GM12878 (cell line): ENCODE measurements at regions not wholly inside any gene's neighbourhood (a gene's known extent, or its start where the extent isn't known, plus 50 kb on each side); places are given as distances from the start of the nearest gene placed in this dataset.

Source experiments
- ATAC-seq: fragments of 200-7000 bp; cut with Tn5 transposase; 3 replicates; pipeline ENCODE4 v1.9.1; 2020; ENCODE audit warnings: mild to moderate bottlenecking, moderate library complexity
- BruUV-seq: library from RNA; stranded (reverse); fragments of 400-500 nt; replicated peaks from 2 replicates; lab custom pipeline; 2021; lab: Mats Ljungman, UMichigan
- CTCF ChIA-PET: fragments of 300-600 bp; sonication (Branson Sonifier 250); formaldehyde crosslinking; extraction: SDS; loops from one replicate; lab custom pipeline; 2021; ENCODE audit warnings: inconsistent platforms; lab: Yijun Ruan, JAX
- POLR2A ChIA-PET: fragments of 350-600 bp; formaldehyde crosslinking; extraction: SDS; loops from one replicate; lab custom pipeline; 2021; ENCODE audit warnings: inconsistent platforms; lab: Charles Lee
- RAD21 ChIA-PET: fragments of 300-600 bp; sonication (Branson Sonifier 250); formaldehyde crosslinking; loops from one replicate; lab custom pipeline; 2023; ENCODE audit warnings: antibody characterized with exemption; ENCODE audit not compliant: unreplicated experiment; lab: Charles Lee
- SMC1A ChIA-PET: fragments of 300-600 bp; sonication (Branson Sonifier 250); formaldehyde crosslinking; loops from one replicate; lab custom pipeline; 2023; ENCODE audit not compliant: unreplicated experiment, uncharacterized antibody; lab: Charles Lee
- DNase-seq: peaks from one replicate; pipeline ENCODE4 v3.0.0-alpha.2; 2011; ENCODE audit warnings: low read depth, low spot score
- FAIRE-seq: peaks from 3 replicates; lab custom pipeline; 2011; peaks lifted over from hg19 to GRCh38; lab: Jason Lieb, UNC
- H2AFZ ChIP-seq: 2 replicates; pipeline ENCODE4 v1.6.0; 2011; ENCODE audit warnings: low read depth, low read length, control low read depth; ENCODE audit not compliant: control insufficient read depth
- H3K27ac ChIP-seq: 2 replicates; pipeline ENCODE4 v1.5.1; 2011; ENCODE audit warnings: control low read depth; ENCODE audit not compliant: control insufficient read depth, insufficient read depth
- H3K27me3 ChIP-seq, 2 experiments: replicated peaks in 1 of 2; 2 replicates each; pipeline versions ENCODE4 v1.6.0 to v1.6.1; 2011; ENCODE audit warnings: low read length in 1 of 2; ENCODE audit not compliant: control insufficient read depth in 2 of 2, insufficient read depth in 2 of 2
- H3K36me3 ChIP-seq, 2 experiments: 2 replicates each; pipeline ENCODE4 v1.5.1; 2011; ENCODE audit warnings: low read length in 1 of 2; ENCODE audit not compliant: control insufficient read depth in 2 of 2, insufficient read depth in 2 of 2
- H3K4me1 ChIP-seq: 2 replicates; pipeline ENCODE4 v1.6.1; 2011; ENCODE audit warnings: mild to moderate bottlenecking, low read length, moderate library complexity, mixed read lengths; ENCODE audit not compliant: control insufficient read depth, insufficient read depth
- H3K4me2 ChIP-seq: 2 replicates; pipeline ENCODE4 v1.6.0; 2011; ENCODE audit warnings: control low read depth; ENCODE audit not compliant: control insufficient read depth, insufficient read depth
- H3K4me3 ChIP-seq: fragments of 200-600 bp; sonication (generic); 2 replicates; pipeline ENCODE4 v1.5.1; 2016
- H3K79me2 ChIP-seq: 2 replicates; pipeline ENCODE4 v1.6.0; 2011; ENCODE audit warnings: low read length; ENCODE audit not compliant: control insufficient read depth, insufficient read depth
- H3K9ac ChIP-seq: 2 replicates; pipeline ENCODE4 v1.8.0; 2011; ENCODE audit warnings: low read length, control low read depth, mixed read lengths; ENCODE audit not compliant: control insufficient read depth, insufficient read depth
- H3K9me3 ChIP-seq: replicated peaks from 3 replicates; pipeline ENCODE4 v1.5.1; 2011; ENCODE audit warnings: mild to moderate bottlenecking, low read length; ENCODE audit not compliant: control insufficient read depth, insufficient read depth
- H4K20me1 ChIP-seq: 2 replicates; pipeline ENCODE4 v1.6.0; 2011; ENCODE audit not compliant: control insufficient read depth, insufficient read depth
- CBFB ChIP-seq: IDR thresholded peaks from 2 replicates; pipeline ENCODE4 v1.6.1; 2016; ENCODE audit warnings: antibody characterized with exemption, low read depth
- CREB1 ChIP-seq: IDR thresholded peaks from 2 replicates; pipeline ENCODE4 v1.6.1; 2012; ENCODE audit warnings: low read depth, mild to moderate bottlenecking, inconsistent platforms
- EGR1 ChIP-seq, 2 experiments: IDR thresholded peaks; 1 replicate in 1 of 2; 2 replicates in 1 of 2; pipeline ENCODE4 v1.6.1; 2011 to 2012; ENCODE audit warnings: low read depth in 2 of 2, low read length in 2 of 2, borderline replicate concordance in 1 of 2, mild to moderate bottlenecking in 1 of 2, moderate library complexity in 1 of 2
- FOS ChIP-seq: IDR thresholded peaks from 3 replicates; pipeline ENCODE4 v1.6.1; 2011; ENCODE audit warnings: borderline replicate concordance; ENCODE audit not compliant: insufficient read length; ENCODE audit errors: extremely low read depth
- NKRF ChIP-seq: fragments of 450-650 bp; conservative IDR thresholded peaks from 2 replicates; pipeline ENCODE4 v1.6.1; 2017; ENCODE audit warnings: mild to moderate bottlenecking, moderate library complexity
- POLR2A ChIP-seq: IDR thresholded peaks from 2 replicates; pipeline ENCODE4 v1.6.1; 2011; ENCODE audit warnings: low read depth, mild to moderate bottlenecking, low read length
- POLR2AphosphoS5 ChIP-seq: IDR thresholded peaks from 2 replicates; pipeline ENCODE4 v1.6.1; 2011; ENCODE audit warnings: mild to moderate bottlenecking, low read length, inconsistent platforms
- RB1 ChIP-seq: fragments of 450-650 bp; formaldehyde crosslinking; IDR thresholded peaks from 2 replicates; pipeline ENCODE4 v1.6.1; 2017; ENCODE audit warnings: mild to moderate bottlenecking, borderline replicate concordance
- RBBP5 ChIP-seq: fragments of 200-600 bp; sonication (generic); conservative IDR thresholded peaks from 2 replicates; pipeline ENCODE4 v1.6.1; 2016
- RELA ChIP-seq: fragments of 450-650 bp; IDR thresholded peaks from 2 replicates; pipeline ENCODE4 v1.8.0; 2014; ENCODE audit warnings: borderline replicate concordance; ENCODE audit not compliant: partially characterized antibody
- YY1 ChIP-seq: IDR thresholded peaks from 2 replicates; pipeline ENCODE4 v1.6.1; 2011; ENCODE audit warnings: low read depth, mild to moderate bottlenecking, low read length
- WGBS: methylation state at CpG from one replicate; pipeline ENCODE4 v1.1.6; 2016; ENCODE audit warnings: low lambda C conversion rate; ENCODE audit not compliant: insufficient replicate concordance, insufficient coverage; ENCODE audit errors: missing lambda C conversion rate; 5-methylcytosine and 5-hydroxymethylcytosine counted together
- in situ Hi-C: fragments of 300-500 bp; cut with MboI; formaldehyde crosslinking; loops from 9 replicates; pipeline ENCODE4 v1.14.3; 2018; ENCODE audit warnings: mixed read lengths
- intact Hi-C: fragments of 100-400 bp; cut with micrococcal nuclease; formaldehyde crosslinking; loops from one replicate; pipeline ENCODE4 v1.14.2; 2022; ENCODE audit not compliant: unreplicated experiment
- TF ChIP-seq, protein P1 (sequence below): fragments of 150-350 bp; IDR thresholded peaks from 2 replicates; pipeline ENCODE4 v1.6.1; 2014; ENCODE audit warnings: mild to moderate bottlenecking, low read depth, low read length
- TF ChIP-seq, protein P2 (sequence below), 3 experiments: IDR thresholded peaks in 2 of 3; conservative IDR thresholded peaks in 1 of 3; 2 replicates each; pipeline ENCODE4 v1.5.1; 2011; ENCODE audit warnings: low read depth in 3 of 3, low read length in 3 of 3, mild to moderate bottlenecking in 3 of 3, control low read depth in 2 of 3, moderate library complexity in 2 of 3, inconsistent platforms in 1 of 3, mixed read lengths in 1 of 3; ENCODE audit not compliant: control insufficient read depth in 2 of 3, insufficient read depth in 1 of 3; ENCODE audit errors: extremely low read depth in 1 of 3

GRCh38 chr21:20151741-20152140 is 846.5 kb upstream of the NCAM2 start:
- FAIRE-seq (no peak), ATAC-seq (no peak), DNase-seq (no peak)
- Histone ChIP-seq H3K27me3 (no peaks in the 10 kb centered on the region), H3K79me2 (no peaks in the 10 kb centered on the region), H3K27ac (no peak overlapping the region), H3K9me3 (no peaks in the 10 kb centered on the region; the same call in 2 of the 3 replicates), H3K36me3 (no peaks in the 10 kb centered on the region), H4K20me1 (no peaks in the 10 kb centered on the region), H3K4me1 (no peaks in the 10 kb centered on the region), H3K9ac (no peak overlapping the region), H2AFZ (no peak overlapping the region), H3K4me3 (no peak overlapping the region)
- WGBS = 53% methylated on average over 1 of the region's 1 CpG
- ChIA-PET POLR2A (no interaction called here), RAD21 (no interaction called here), CTCF (no interaction called here)
- intact Hi-C loops = no loop called here
- BruUV-seq = no TSS peak
- no peak for TF ChIP-seq FOS
- no peak for TF ChIP-seq EGR1 (IDR thresholded peaks at IDR 0.05; ENCODE audit: borderline replicate concordance in 1 of 2, low read depth in 2 of 2, low read length in 2 of 2)
- TF ChIP-seq, protein P1, sequence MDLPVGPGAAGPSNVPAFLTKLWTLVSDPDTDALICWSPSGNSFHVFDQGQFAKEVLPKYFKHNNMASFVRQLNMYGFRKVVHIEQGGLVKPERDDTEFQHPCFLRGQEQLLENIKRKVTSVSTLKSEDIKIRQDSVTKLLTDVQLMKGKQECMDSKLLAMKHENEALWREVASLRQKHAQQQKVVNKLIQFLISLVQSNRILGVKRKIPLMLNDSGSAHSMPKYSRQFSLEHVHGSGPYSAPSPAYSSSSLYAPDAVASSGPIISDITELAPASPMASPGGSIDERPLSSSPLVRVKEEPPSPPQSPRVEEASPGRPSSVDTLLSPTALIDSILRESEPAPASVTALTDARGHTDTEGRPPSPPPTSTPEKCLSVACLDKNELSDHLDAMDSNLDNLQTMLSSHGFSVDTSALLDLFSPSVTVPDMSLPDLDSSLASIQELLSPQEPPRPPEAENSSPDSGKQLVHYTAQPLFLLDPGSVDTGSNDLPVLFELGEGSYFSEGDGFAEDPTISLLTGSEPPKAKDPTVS = no peak
- TF ChIP-seq YY1 = no peak
- no peak for TF ChIP-seq NKRF
- TF ChIP-seq POLR2A = no peak
- TF ChIP-seq RBBP5 = no peak
- TF ChIP-seq CREB1 = no peak
- TF ChIP-seq, protein P2, sequence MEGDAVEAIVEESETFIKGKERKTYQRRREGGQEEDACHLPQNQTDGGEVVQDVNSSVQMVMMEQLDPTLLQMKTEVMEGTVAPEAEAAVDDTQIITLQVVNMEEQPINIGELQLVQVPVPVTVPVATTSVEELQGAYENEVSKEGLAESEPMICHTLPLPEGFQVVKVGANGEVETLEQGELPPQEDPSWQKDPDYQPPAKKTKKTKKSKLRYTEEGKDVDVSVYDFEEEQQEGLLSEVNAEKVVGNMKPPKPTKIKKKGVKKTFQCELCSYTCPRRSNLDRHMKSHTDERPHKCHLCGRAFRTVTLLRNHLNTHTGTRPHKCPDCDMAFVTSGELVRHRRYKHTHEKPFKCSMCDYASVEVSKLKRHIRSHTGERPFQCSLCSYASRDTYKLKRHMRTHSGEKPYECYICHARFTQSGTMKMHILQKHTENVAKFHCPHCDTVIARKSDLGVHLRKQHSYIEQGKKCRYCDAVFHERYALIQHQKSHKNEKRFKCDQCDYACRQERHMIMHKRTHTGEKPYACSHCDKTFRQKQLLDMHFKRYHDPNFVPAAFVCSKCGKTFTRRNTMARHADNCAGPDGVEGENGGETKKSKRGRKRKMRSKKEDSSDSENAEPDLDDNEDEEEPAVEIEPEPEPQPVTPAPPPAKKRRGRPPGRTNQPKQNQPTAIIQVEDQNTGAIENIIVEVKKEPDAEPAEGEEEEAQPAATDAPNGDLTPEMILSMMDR (IDR thresholded peaks at IDR 0.05 in 2 of 3, conservative IDR thresholded peaks at IDR 0.05 in 1 of 3; ENCODE audit: control insufficient read depth in 2 of 3, extremely low read depth in 1 of 3, insufficient read depth in 1 of 3, low read depth in 3 of 3, low read length in 3 of 3) = no peak
- no peak for TF ChIP-seq CBFB
- no peak for TF ChIP-seq RB1
- TF ChIP-seq POLR2AphosphoS5 = no peak
- no peak for TF ChIP-seq RELA
- TF ChIP-seq, all 136 proteins: peak for 0
- SMC1A ChIA-PET = no interaction called here
- no peak overlapping the region for H3K4me2 ChIP-seq
- in situ Hi-C loops = no loop called here
